GM12891 (cell line): ENCODE measurements at regions not wholly inside any gene's neighbourhood (a gene's known extent, or its start where the extent isn't known, plus 50 kb on each side); places are given as distances from the start of the nearest gene placed in this dataset.

ENCODE experiments used
- DNase-seq: peaks from one replicate; pipeline ENCODE4 v3.0.0; 2011; ENCODE audit warnings: low spot score; ENCODE audit not compliant: insufficient read length
- FAIRE-seq: peaks from 2 replicates; lab custom pipeline; 2011; peaks lifted over from hg19 to GRCh38; lab: Jason Lieb, UNC
- PAX5 ChIP-seq: IDR thresholded peaks from 2 replicates; pipeline ENCODE4 v1.6.1; 2011; ENCODE audit warnings: low read length, moderate library complexity, mild to moderate bottlenecking; ENCODE audit not compliant: insufficient read depth, severe bottlenecking
- POLR2A ChIP-seq: IDR thresholded peaks from 2 replicates; pipeline ENCODE4 v1.6.1; 2011; ENCODE audit warnings: low read depth, low read length, control low read depth
- POLR2AphosphoS5 ChIP-seq: IDR thresholded peaks from 2 replicates; pipeline ENCODE4 v1.6.1; 2011; ENCODE audit warnings: low read depth, low read length, control low read depth
- POU2F2 ChIP-seq: IDR thresholded peaks from 2 replicates; pipeline ENCODE4 v1.6.1; 2011; ENCODE audit warnings: low read depth, mild to moderate bottlenecking, control low read depth, low read length, moderate library complexity
- SPI1 ChIP-seq: IDR thresholded peaks from 2 replicates; pipeline ENCODE4 v1.6.1; 2011; ENCODE audit warnings: low read depth, low read length, control low read depth
- TAF1 ChIP-seq: IDR thresholded peaks from 2 replicates; pipeline ENCODE4 v1.6.1; 2011; ENCODE audit warnings: low read depth, low read length, control low read depth

DNA sequence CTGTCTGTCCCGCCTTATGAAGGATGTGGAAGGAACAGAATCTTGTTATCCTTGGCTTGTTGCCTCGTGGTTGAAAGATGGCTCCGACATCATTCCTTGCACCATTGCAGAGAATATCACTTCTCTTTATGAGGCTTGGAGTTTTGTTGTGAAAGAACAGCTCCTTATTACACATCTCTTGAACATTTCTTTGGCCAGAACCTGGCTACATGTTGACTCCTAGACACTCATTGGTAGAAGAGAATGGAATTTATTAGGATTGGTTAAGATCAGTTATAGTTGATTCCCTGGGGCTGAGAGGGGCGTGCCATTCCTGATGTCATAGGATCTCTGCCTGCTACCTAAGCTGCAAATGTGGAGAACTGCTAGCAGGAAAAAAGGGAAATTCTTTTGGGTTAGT is 180.5 kb upstream of the CTBP2 start:
- DNase-seq (no peak), FAIRE-seq (no peak)
- no peak for TF ChIP-seq POLR2AphosphoS5
- no peak for TF ChIP-seq TAF1
- no peak for TF ChIP-seq POLR2A
- TF ChIP-seq POU2F2 = no peak
- TF ChIP-seq SPI1 = no peak
- no peak for TF ChIP-seq PAX5

DNA sequence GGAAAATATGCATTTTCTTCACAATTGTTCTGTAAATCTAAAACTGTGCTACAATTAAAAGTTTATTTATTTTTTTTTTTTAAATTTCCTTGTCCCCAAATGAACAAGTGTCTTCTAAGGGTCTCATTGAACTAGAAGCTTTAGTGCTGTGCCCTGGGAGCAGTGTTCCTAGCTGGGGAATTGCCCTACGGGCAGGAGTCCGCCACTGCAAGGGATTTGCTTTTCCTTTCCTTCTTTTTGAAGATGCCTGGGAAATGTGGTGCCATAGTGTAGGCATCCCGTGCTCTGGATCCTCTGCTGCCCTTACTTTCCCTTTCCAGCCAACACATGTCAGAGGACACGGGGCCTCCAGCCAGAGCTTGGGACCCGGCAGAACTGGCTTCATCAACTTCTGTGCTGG is 177.1 kb upstream of the CTBP2 start:
- TF ChIP-seq SPI1 (no peak), PAX5 (no peak), POLR2A (no peak), POLR2AphosphoS5 (no peak)
- no peak for FAIRE-seq
- DNase-seq = no peak

GRCh38 chr10:125334545-125334944 is 174.2 kb upstream of the CTBP2 start:
- FAIRE-seq (no peak), DNase-seq (no peak)
- TF ChIP-seq SPI1 (no peak), POU2F2 (no peak), TAF1 (no peak), PAX5 (no peak), POLR2AphosphoS5 (no peak), POLR2A (no peak)

GRCh38 chr10:125333769-125334168 is 173.4 kb upstream of the CTBP2 start:
- FAIRE-seq = no peak

GRCh38 chr10:125333209-125333591 is 172.8 kb upstream of the CTBP2 start:
- FAIRE-seq (no peak), DNase-seq (no peak)
- TF ChIP-seq PAX5 = no peak
- TF ChIP-seq TAF1 = no peak
- TF ChIP-seq POLR2AphosphoS5 = no peak
- no peak for TF ChIP-seq POU2F2
- no peak for TF ChIP-seq SPI1
- TF ChIP-seq POLR2A = no peak

More at GRCh38 chr10:125333769-125334168, 173.4 kb upstream of the CTBP2 start:
- TF ChIP-seq POLR2A (no peak), PAX5 (no peak), POU2F2 (no peak), POLR2AphosphoS5 (no peak), TAF1 (no peak), SPI1 (no peak)
- DNase-seq = no peak

GRCh38 chr10:125332548-125333208 is 172.3 kb upstream of the CTBP2 start:
- FAIRE-seq = no peak
- TF ChIP-seq POU2F2 (no peak), SPI1 (no peak), POLR2AphosphoS5 (no peak), POLR2A (no peak), TAF1 (no peak), PAX5 (no peak)
- DNase-seq = no peak

DNA sequence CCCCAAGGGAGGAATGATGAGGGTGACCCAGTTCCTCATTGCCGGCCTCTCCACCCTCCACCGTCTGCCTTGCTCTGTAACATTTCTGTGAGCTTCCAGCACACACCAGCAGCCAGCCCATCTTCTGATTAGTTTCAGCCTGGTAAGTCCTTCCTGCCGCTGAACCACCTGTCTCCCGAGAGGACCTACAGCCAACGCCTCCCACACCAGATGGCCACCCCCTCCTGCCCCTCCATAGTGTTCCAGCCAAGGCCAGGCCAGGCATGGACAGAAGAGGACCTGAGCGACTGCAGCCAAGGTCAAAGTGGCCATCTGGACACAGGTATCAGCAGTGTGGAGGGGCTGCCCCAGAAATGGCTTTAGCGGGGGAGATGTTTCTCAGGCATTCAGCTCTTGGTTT is 170.7 kb upstream of the CTBP2 start:
- no peak for TF ChIP-seq POU2F2
- TF ChIP-seq TAF1 = no peak
- TF ChIP-seq PAX5 = no peak
- TF ChIP-seq POLR2AphosphoS5 = no peak
- TF ChIP-seq POLR2A = no peak
- no peak for TF ChIP-seq SPI1
- FAIRE-seq = no peak
- DNase-seq = no peak

DNA sequence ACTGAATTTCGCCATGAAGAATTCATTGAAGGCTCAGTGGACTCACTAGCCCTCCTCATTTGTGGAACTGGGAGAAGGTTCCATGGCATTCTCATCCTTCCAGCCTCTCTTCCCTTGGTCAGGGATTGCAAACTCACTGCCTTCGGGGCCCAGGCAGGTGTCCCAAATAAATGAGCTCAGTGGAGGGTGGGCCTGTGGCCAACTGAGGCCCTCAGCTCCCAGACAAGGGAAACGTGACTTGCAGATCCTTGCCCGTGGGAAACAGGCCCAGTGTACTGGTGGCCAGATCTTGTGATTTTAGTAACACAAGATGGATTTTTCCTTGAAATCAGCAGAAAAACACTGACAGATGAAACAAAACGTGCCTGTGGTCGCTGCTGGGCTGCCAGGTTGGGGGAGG is 168.7 kb upstream of the CTBP2 start:
- FAIRE-seq (no peak), DNase-seq (no peak)
- TF ChIP-seq POLR2A (no peak), POU2F2 (no peak), SPI1 (no peak), TAF1 (no peak), PAX5 (no peak), POLR2AphosphoS5 (no peak)

DNA sequence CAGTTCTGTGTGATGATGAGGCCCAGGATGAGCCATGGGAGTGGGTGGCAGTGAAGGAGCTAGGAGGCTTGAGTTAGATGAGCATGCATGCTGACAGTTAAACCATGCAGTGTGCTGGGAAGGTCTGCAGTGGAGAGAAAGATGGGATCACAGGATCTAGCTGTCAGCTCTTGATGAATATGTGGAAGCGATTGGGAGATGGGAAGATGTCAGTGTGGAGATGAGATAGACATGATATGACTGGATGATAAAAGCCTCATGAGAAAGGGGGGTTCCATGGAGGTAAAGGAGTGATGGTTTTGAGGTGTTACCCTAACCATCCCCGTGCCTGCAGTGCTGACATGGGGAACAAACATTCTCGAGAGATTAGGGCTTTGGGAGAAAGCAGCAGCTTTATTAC is 165.0 kb upstream of the CTBP2 start:
- no peak for FAIRE-seq
- TF ChIP-seq POLR2AphosphoS5 (no peak), TAF1 (no peak), POU2F2 (no peak)
- no peak for DNase-seq

- no peak for DNase-seq
- TF ChIP-seq POLR2A (no peak), SPI1 (no peak), POU2F2 (no peak), TAF1 (no peak), PAX5 (no peak), POLR2AphosphoS5 (no peak)
- no peak for FAIRE-seq
Observed at GRCh38 chr10:125316436-125316835, 156.1 kb upstream of the CTBP2 start.
